Activated CD4-positive, alpha-beta T cell treated with anti-CD3 and anti-CD28 coated beads for 36 hours (primary cell): ENCODE measurements at regions not wholly inside any gene's neighbourhood (a gene's known extent, or its start where the extent isn't known, plus 50 kb on each side); places are given as distances from the start of the nearest gene placed in this dataset.
"Not testable (repeated sequence)": the region's sequence is repeated elsewhere in the genome, so short reads cannot be mapped to it uniquely, and the experiment has no call there.

Experiments
- ATAC-seq: fragments of 200-7000 bp; cut with Tn5 transposase; one replicate; pipeline ENCODE4 v1.10.0; 2021; ENCODE audit warnings: mild to moderate bottlenecking, moderate library complexity
- CTCF ChIA-PET: fragments of 350-600 bp; sonication (Branson Sonifier 250); formaldehyde crosslinking; loops from one replicate; lab custom pipeline; 2021; ENCODE audit warnings: antibody characterized with exemption; lab: Charles Lee
- POLR2A ChIA-PET: fragments of 350-600 bp; sonication (Branson Sonifier 250); formaldehyde crosslinking; loops from one replicate; lab custom pipeline; 2021; ENCODE audit warnings: antibody characterized with exemption, inconsistent platforms; lab: Charles Lee
- DNase-seq: peaks from one replicate; pipeline ENCODE4 v3.0.0-alpha.2; 2020
- H3K27ac Mint-ChIP-seq: one replicate; pipeline ENCODE4 v1.8.0; 2021; ENCODE audit warnings: mixed read lengths
- H3K27me3 Mint-ChIP-seq: one replicate; pipeline ENCODE4 v1.8.0; 2021; ENCODE audit warnings: mixed read lengths
- H3K36me3 Mint-ChIP-seq: one replicate; pipeline ENCODE4 v1.8.0; 2021; ENCODE audit warnings: low read depth, mixed read lengths
- H3K4me1 Mint-ChIP-seq: one replicate; pipeline ENCODE4 v1.8.0; 2021; ENCODE audit warnings: mixed read lengths
- H3K4me3 Mint-ChIP-seq: one replicate; pipeline ENCODE4 v1.8.0; 2021; ENCODE audit warnings: mild to moderate bottlenecking, moderate library complexity, mixed read lengths
- H3K9me3 Mint-ChIP-seq: one replicate; pipeline ENCODE4 v1.8.0; 2021; ENCODE audit warnings: low read depth, mixed read lengths
- intact Hi-C, 2 experiments: fragments of 100-400 bp; cut with DNase I in 1 of 2; cut with micrococcal nuclease in 1 of 2; formaldehyde crosslinking; loops; one replicate each; pipeline versions ENCODE4 v1.14.2 to v1.15.1; 2022 to 2024; cut with DNase I, micrococcal nuclease

- H3K27me3 Mint-ChIP-seq, result peaks cover 6% of the 10 kb centered on the region
- no peak for DNase-seq
- POLR2A ChIA-PET, result no interaction called here
- peaks cover 13% of the 10 kb centered on the region for H3K4me1 Mint-ChIP-seq
- no peak overlapping the region for H3K27ac Mint-ChIP-seq
- CTCF ChIA-PET, result interaction anchor here (1.0 kb wide), 1 partner anchor 16 kb away, joined by 3 read pairs; no protein-coding TSS in a partner anchor
- no peaks in the 10 kb centered on the region for H3K36me3 Mint-ChIP-seq
- H3K4me3 Mint-ChIP-seq, result no peak overlapping the region
- H3K9me3 Mint-ChIP-seq, result no peaks in the 10 kb centered on the region
- intact Hi-C loops, result no loop called here
- ATAC-seq, result no peak
These were observed 714.2 kb upstream of the NR2F2 start for GRCh38 chr15:95616306-95616705.

GRCh38 chr15:95620934-95621579, 709.4 kb upstream of the NR2F2 start:
- Mint-ChIP-seq H3K36me3 (no peaks in the 10 kb centered on the region), H3K27ac (no peak overlapping the region), H3K4me1 (peaks cover 14% of the 10 kb centered on the region), H3K4me3 (peak overlapping the region; percentile 18), H3K9me3 (peaks cover 9% of the 10 kb centered on the region), H3K27me3 (peaks cover 8% of the 10 kb centered on the region)
- intact Hi-C loops, result no loop called here
- ChIA-PET POLR2A (no interaction called here), CTCF (no interaction called here)
- ATAC-seq, result peak; percentile 78
- no peak for DNase-seq

- POLR2A ChIA-PET, result no interaction called here
These were observed 707.7 kb upstream of the NR2F2 start for GRCh38 chr15:95622843-95623242.

GRCh38 chr15:95624100-95624499, 706.4 kb upstream of the NR2F2 start:
- Mint-ChIP-seq H3K9me3 (peaks cover 9% of the 10 kb centered on the region), H3K27ac (no peak overlapping the region), H3K36me3 (no peaks in the 10 kb centered on the region), H3K4me1 (peaks cover 14% of the 10 kb centered on the region), H3K4me3 (no peak overlapping the region), H3K27me3 (peaks cover 16% of the 10 kb centered on the region)
- ChIA-PET CTCF (no interaction called here), POLR2A (no interaction called here)
- DNase-seq (no peak), ATAC-seq (no peak)
- intact Hi-C loops, result no loop called here

More at GRCh38 chr15:95622843-95623242, 707.7 kb upstream of the NR2F2 start:
- intact Hi-C loops, result no loop called here
- Mint-ChIP-seq H3K27ac (no peak overlapping the region), H3K4me1 (peaks cover 14% of the 10 kb centered on the region), H3K27me3 (peaks cover 16% of the 10 kb centered on the region), H3K9me3 (peaks cover 9% of the 10 kb centered on the region), H3K36me3 (no peaks in the 10 kb centered on the region), H3K4me3 (no peak overlapping the region)
- ATAC-seq (no peak), DNase-seq (no peak)
- CTCF ChIA-PET, result no interaction called here

- CTCF ChIA-PET, result no interaction called here
- POLR2A ChIA-PET, result no interaction called here
- peaks cover 14% of the 10 kb centered on the region for H3K4me1 Mint-ChIP-seq
- peaks cover 9% of the 10 kb centered on the region for H3K9me3 Mint-ChIP-seq
- H3K27me3 Mint-ChIP-seq, result peaks cover 16% of the 10 kb centered on the region
- DNase-seq (no peak), ATAC-seq (no peak)
- intact Hi-C loops, result no loop called here
- no peak overlapping the region for H3K4me3 Mint-ChIP-seq
- H3K36me3 Mint-ChIP-seq, result no peaks in the 10 kb centered on the region
- H3K27ac Mint-ChIP-seq, result no peak overlapping the region
These were observed 705.7 kb upstream of the NR2F2 start for GRCh38 chr15:95624616-95625361.

- Mint-ChIP-seq H3K4me3 (no peak overlapping the region), H3K36me3 (no peaks in the 10 kb centered on the region), H3K27ac (no peak overlapping the region), H3K9me3 (peaks cover 9% of the 10 kb centered on the region), H3K4me1 (no peaks in the 10 kb centered on the region), H3K27me3 (peaks cover 20% of the 10 kb centered on the region)
- CTCF ChIA-PET, result no interaction called here
- DNase-seq, result no peak
- intact Hi-C loops, result no loop called here
- no peak for ATAC-seq
- POLR2A ChIA-PET, result no interaction called here
These were observed 703.8 kb upstream of the NR2F2 start for GRCh38 chr15:95626501-95627361.

GRCh38 chr15:95629503-95630168, 700.9 kb upstream of the NR2F2 start:
- peaks cover 26% of the 10 kb centered on the region for H3K27me3 Mint-ChIP-seq
- H3K9me3 Mint-ChIP-seq, result no peaks in the 10 kb centered on the region
- H3K36me3 Mint-ChIP-seq, result no peaks in the 10 kb centered on the region
- no peak overlapping the region for H3K27ac Mint-ChIP-seq
- H3K4me1 Mint-ChIP-seq, result no peaks in the 10 kb centered on the region
- no peak for DNase-seq
- no peak overlapping the region for H3K4me3 Mint-ChIP-seq
- ATAC-seq, result no peak
- ChIA-PET CTCF (no interaction called here), POLR2A (no interaction called here)
- intact Hi-C loops, result no loop called here

GRCh38 chr15:95630683-95631082, 699.8 kb upstream of the NR2F2 start:
- POLR2A ChIA-PET, result no interaction called here
- no peaks in the 10 kb centered on the region for H3K4me1 Mint-ChIP-seq
- H3K9me3 Mint-ChIP-seq, result no peaks in the 10 kb centered on the region
- CTCF ChIA-PET, result no interaction called here
- ATAC-seq (no peak), DNase-seq (no peak)
- intact Hi-C loops, result no loop called here
- no peaks in the 10 kb centered on the region for H3K36me3 Mint-ChIP-seq
- no peak overlapping the region for H3K4me3 Mint-ChIP-seq
- H3K27me3 Mint-ChIP-seq, result peaks cover 26% of the 10 kb centered on the region
- H3K27ac Mint-ChIP-seq, result no peak overlapping the region

GRCh38 chr15:95635666-95636065, 694.8 kb upstream of the NR2F2 start:
- ChIA-PET CTCF (no interaction called here), POLR2A (no interaction called here)
- H3K27me3 Mint-ChIP-seq, result peaks cover 8% of the 10 kb centered on the region
- DNase-seq (no peak), ATAC-seq (no peak)
- no peak overlapping the region for H3K27ac Mint-ChIP-seq
- no peaks in the 10 kb centered on the region for H3K9me3 Mint-ChIP-seq
- no peaks in the 10 kb centered on the region for H3K4me1 Mint-ChIP-seq
- no peak overlapping the region for H3K4me3 Mint-ChIP-seq
- intact Hi-C loops, result no loop called here
- H3K36me3 Mint-ChIP-seq, result no peaks in the 10 kb centered on the region

- Mint-ChIP-seq H3K27me3 (peaks cover 6% of the 10 kb centered on the region), H3K9me3 (no peaks in the 10 kb centered on the region), H3K27ac (no peak overlapping the region), H3K36me3 (no peaks in the 10 kb centered on the region), H3K4me3 (no peak overlapping the region), H3K4me1 (no peaks in the 10 kb centered on the region)
- intact Hi-C loops, result no loop called here
- ATAC-seq (no peak), DNase-seq (no peak)
- ChIA-PET CTCF (no interaction called here), POLR2A (no interaction called here)
These were observed 694.4 kb upstream of the NR2F2 start for GRCh38 chr15:95636107-95636506.

- ATAC-seq, intact Hi-C loops: not testable (repeated sequence)
These were observed 693.3 kb upstream of the NR2F2 start for GRCh38 chr15:95637234-95637633.

More at GRCh38 chr15:95637234-95637633, 693.3 kb upstream of the NR2F2 start:
- H3K4me1 Mint-ChIP-seq, H3K9me3 Mint-ChIP-seq, DNase-seq, POLR2A ChIA-PET, H3K27me3 Mint-ChIP-seq, H3K27ac Mint-ChIP-seq, CTCF ChIA-PET, H3K4me3 Mint-ChIP-seq, H3K36me3 Mint-ChIP-seq: not testable (repeated sequence)
